Adrenal gland (tissue), 5 donors: ENCODE measurements at regions not wholly inside any gene's neighbourhood (a gene's known extent, or its start where the extent isn't known, plus 50 kb on each side); places are given as distances from the start of the nearest gene placed in this dataset.

Source experiments
- CTCF ChIP-seq, 6 experiments: fragments of 450-650 bp in 4 of 6; fragments of 200-600 bp in 2 of 6; sonication (generic) in 1 of 6; IDR thresholded peaks; 1 replicate in 5 of 6; 2 replicates in 1 of 6; pipeline versions ENCODE4 v1.5.1 to v1.8.0; 2016 to 2021; ENCODE audit warnings: antibody characterized with exemption in 6 of 6, mild to moderate bottlenecking in 2 of 6, moderate library complexity in 1 of 6
- POLR2A ChIP-seq, 2 donors: fragments of 450-650 bp; IDR thresholded peaks; one replicate each; pipeline ENCODE4 v1.6.1; 2017; ENCODE audit warnings: antibody characterized with exemption in 2 of 2, mild to moderate bottlenecking in 2 of 2, moderate library complexity in 1 of 2
- donor health status: DM: no; HTN: no; CAD: no.

GRCh38 chr4:108399610-108400265 lies 220.6 kb upstream of the RPL34 start:
- TF ChIP-seq CTCF (IDR thresholded peaks at IDR 0.05): no peak
- no peak for TF ChIP-seq POLR2A (IDR thresholded peaks at IDR 0.05)
